ENCODE measurements at regions not wholly inside any gene's neighbourhood (a gene's known extent, or its start where the extent isn't known, plus 50 kb on each side); places are given as distances from the start of the nearest gene placed in this dataset.

DNA sequence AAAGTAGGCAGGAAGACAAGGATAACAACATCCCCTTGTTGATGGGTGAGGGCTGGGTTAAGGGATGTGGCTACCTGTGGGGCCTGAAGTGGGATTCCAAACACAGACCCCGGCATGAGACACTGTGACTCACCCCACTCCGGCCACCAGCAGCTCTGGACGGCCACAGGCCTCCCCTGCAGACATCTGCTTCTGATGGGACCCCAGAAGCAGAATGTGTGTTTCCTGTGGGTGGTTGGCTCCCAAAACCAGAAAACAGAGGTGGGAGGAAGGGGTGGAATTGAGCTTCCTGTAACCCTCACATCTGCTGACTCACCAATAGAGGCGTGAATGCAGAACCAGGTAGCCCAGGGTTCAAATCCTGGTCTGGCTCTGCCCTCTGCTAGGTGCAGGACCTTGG lies 216.6 kb upstream of the PWP1 start:
- no peaks in the 10 kb centered on the region for H3K36me3 ChIP-seq
- H3K4me3 ChIP-seq = no peak overlapping the region
- intact Hi-C loops (cut with DNase I) = no loop called here
- H3K4me1 ChIP-seq (replicated peaks) = no peaks in the 10 kb centered on the region
- no peaks in the 10 kb centered on the region for H3K9me3 ChIP-seq
- H3K27ac ChIP-seq = no peak overlapping the region
- no peaks in the 10 kb centered on the region for H3K27me3 ChIP-seq (replicated peaks; ENCODE audit: insufficient read depth)
- TF ChIP-seq, protein P1, sequence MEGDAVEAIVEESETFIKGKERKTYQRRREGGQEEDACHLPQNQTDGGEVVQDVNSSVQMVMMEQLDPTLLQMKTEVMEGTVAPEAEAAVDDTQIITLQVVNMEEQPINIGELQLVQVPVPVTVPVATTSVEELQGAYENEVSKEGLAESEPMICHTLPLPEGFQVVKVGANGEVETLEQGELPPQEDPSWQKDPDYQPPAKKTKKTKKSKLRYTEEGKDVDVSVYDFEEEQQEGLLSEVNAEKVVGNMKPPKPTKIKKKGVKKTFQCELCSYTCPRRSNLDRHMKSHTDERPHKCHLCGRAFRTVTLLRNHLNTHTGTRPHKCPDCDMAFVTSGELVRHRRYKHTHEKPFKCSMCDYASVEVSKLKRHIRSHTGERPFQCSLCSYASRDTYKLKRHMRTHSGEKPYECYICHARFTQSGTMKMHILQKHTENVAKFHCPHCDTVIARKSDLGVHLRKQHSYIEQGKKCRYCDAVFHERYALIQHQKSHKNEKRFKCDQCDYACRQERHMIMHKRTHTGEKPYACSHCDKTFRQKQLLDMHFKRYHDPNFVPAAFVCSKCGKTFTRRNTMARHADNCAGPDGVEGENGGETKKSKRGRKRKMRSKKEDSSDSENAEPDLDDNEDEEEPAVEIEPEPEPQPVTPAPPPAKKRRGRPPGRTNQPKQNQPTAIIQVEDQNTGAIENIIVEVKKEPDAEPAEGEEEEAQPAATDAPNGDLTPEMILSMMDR (IDR thresholded peaks at IDR 0.05) = no peak
- TF ChIP-seq POLR2A (IDR thresholded peaks at IDR 0.05) (no peak), POLR2AphosphoS5 (IDR thresholded peaks at IDR 0.05) (no peak)
- DNase-seq (ENCODE audit: low spot score) = no peak
- WGBS = 82% methylated on average over 4 of the region's 4 CpGs

DNA sequence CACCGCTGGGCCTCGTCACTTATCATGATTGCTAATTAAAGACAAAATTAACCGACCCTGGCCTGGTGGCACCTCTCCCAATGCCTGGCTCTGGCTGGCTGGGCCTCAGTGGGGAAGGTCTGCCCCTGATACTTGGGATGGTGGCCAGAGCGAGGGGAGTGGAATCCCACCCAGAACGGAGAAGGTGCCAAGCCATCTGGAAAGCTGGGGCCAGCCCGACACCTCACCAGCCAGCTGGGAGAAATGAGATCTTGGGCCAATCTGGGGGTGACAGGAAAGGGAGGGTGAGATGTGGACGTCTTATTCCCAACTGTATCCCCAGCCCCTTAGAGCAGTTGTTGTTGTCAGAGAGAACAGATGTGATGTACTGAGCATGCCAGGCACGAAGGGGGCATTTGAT lies 215.0 kb upstream of the PWP1 start:
- Histone ChIP-seq H3K4me1 (replicated peaks) (no peaks in the 10 kb centered on the region), H3K36me3 (no peaks in the 10 kb centered on the region), H3K27ac (no peak overlapping the region), H3K27me3 (replicated peaks; ENCODE audit: insufficient read depth) (no peaks in the 10 kb centered on the region), H3K9me3 (no peaks in the 10 kb centered on the region), H3K4me3 (no peak overlapping the region)
- DNase-seq (ENCODE audit: low spot score) = no peak
- WGBS = 67% methylated on average over 8 of the region's 8 CpGs
- TF ChIP-seq POLR2A (IDR thresholded peaks at IDR 0.05) = no peak
- TF ChIP-seq POLR2AphosphoS5 (IDR thresholded peaks at IDR 0.05) = no peak
- TF ChIP-seq, protein P1 (IDR thresholded peaks at IDR 0.05) = no peak
- intact Hi-C loops (cut with DNase I) = no loop called here

DNA sequence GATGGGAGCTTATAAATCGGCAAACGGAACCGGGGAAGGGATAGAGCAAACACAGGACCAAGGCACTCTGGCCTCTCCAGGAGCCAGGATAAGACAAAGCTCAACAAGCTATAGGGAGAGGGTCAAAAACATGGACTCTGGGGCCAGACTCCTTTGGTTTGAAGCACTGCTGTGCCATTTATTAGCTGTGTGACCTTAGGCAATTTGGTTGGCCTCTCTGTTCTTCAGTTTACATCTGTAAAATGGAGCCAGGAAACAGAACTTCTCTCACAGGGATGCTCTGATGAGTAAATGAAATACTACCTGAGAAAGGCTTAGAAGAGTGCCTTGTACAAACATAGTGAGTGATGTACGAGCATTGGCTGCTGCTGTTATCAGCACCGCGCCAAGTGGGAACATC lies 213.3 kb upstream of the PWP1 start:
- DNase-seq (ENCODE audit: low spot score) = no peak
- no peaks in the 10 kb centered on the region for H3K4me1 ChIP-seq (replicated peaks)
- H3K27ac ChIP-seq = no peak overlapping the region
- H3K4me3 ChIP-seq = no peak overlapping the region
- H3K9me3 ChIP-seq = no peaks in the 10 kb centered on the region
- H3K27me3 ChIP-seq (replicated peaks; ENCODE audit: insufficient read depth) = no peaks in the 10 kb centered on the region
- WGBS = 85% methylated on average over 6 of the region's 6 CpGs
- intact Hi-C loops (cut with DNase I) = no loop called here
- TF ChIP-seq POLR2AphosphoS5 (IDR thresholded peaks at IDR 0.05) (no peak), POLR2A (IDR thresholded peaks at IDR 0.05) (no peak)
- TF ChIP-seq, protein P1 (IDR thresholded peaks at IDR 0.05) = no peak
- H3K36me3 ChIP-seq = no peaks in the 10 kb centered on the region

DNA sequence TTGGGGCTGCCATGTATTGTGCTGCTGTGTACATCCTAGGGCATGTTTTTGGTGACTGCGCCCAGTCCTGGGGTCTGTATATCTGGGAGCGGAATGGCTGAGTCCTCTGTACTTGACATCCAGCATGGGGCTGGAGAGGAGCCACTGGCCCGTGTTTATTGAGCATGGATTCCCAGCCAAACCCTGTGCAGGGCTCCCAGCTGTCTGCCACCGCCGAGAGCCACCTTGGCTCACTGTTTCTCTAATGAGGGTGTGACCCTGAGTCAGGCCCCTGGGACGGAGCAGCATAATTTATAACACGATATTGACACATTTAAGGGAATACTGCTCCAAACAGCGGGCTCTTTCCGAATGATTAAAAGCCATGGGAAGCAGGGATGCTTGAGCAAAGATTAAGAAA lies 211.5 kb upstream of the PWP1 start:
- WGBS = 67% methylated on average over 9 of the region's 9 CpGs
- TF ChIP-seq POLR2A (IDR thresholded peaks at IDR 0.05) = no peak
- TF ChIP-seq, protein P1 (IDR thresholded peaks at IDR 0.05) = no peak
- no peak for TF ChIP-seq POLR2AphosphoS5 (IDR thresholded peaks at IDR 0.05)
- Histone ChIP-seq H3K27ac (no peak overlapping the region), H3K4me3 (no peak overlapping the region), H3K4me1 (replicated peaks) (no peaks in the 10 kb centered on the region), H3K9me3 (no peaks in the 10 kb centered on the region), H3K27me3 (replicated peaks; ENCODE audit: insufficient read depth) (no peaks in the 10 kb centered on the region), H3K36me3 (no peaks in the 10 kb centered on the region)
- DNase-seq (ENCODE audit: low spot score) = no peak
- intact Hi-C loops (cut with DNase I) = no loop called here

DNA sequence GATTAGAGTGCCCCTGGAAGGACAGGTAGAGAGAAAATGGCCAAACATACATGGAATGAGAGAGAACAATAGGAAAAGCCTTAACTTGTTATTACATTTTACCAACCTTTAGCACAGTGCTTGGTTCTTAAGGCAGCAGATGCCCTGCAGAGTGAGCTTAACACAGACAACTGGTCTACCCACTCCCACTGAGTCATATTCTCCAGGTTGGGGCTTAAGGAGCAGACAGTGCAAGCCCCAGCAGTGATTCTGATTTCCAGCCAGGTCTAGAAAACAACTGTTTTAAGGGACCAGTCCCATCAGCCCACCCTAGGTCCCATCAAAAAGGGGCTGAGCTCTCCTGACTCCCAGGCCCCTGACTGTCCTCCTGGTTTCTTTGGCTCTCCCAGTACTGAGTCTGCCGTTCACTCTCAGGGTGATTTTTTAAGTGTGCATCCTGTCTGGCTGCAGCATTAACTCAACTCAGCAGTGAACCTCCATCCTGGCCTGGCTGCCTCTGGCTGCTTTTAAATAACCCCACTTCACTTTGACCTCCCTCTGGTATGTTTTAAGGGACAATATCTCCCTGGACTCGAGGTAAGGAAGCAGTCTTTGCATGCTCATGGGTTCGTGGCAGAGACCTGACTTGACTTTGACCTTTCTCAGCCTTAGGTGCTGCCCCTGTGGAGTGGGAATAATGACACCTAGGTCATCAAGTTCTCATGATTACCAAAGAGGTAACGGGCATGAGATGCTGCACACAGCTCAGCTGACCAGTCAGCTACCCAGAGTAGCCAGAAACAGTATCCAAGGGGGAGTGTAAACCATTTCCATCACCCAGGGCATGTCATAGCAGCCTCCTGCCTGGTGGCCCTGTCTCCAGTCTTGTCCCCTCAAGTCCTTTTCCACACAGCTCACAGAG lies 210.7 kb upstream of the PWP1 start:
- intact Hi-C loops (cut with DNase I) = no loop called here
- TF ChIP-seq, protein P1 (IDR thresholded peaks at IDR 0.05) = no peak
- TF ChIP-seq POLR2A (IDR thresholded peaks at IDR 0.05) (no peak), POLR2AphosphoS5 (IDR thresholded peaks at IDR 0.05) (no peak)
- H3K27me3 ChIP-seq (replicated peaks; ENCODE audit: insufficient read depth) = no peaks in the 10 kb centered on the region
- no peak overlapping the region for H3K4me3 ChIP-seq
- H3K9me3 ChIP-seq = no peaks in the 10 kb centered on the region
- H3K4me1 ChIP-seq (replicated peaks) = no peaks in the 10 kb centered on the region
- H3K36me3 ChIP-seq = no peaks in the 10 kb centered on the region
- no peak overlapping the region for H3K27ac ChIP-seq
- WGBS = 73% methylated on average over 4 of the region's 4 CpGs
- DNase-seq (ENCODE audit: low spot score) = no peak
